ENCODE measurements at regions not wholly inside any gene's neighbourhood (a gene's known extent, or its start where the extent isn't known, plus 50 kb on each side); places are given as distances from the start of the nearest gene placed in this dataset.

DNA sequence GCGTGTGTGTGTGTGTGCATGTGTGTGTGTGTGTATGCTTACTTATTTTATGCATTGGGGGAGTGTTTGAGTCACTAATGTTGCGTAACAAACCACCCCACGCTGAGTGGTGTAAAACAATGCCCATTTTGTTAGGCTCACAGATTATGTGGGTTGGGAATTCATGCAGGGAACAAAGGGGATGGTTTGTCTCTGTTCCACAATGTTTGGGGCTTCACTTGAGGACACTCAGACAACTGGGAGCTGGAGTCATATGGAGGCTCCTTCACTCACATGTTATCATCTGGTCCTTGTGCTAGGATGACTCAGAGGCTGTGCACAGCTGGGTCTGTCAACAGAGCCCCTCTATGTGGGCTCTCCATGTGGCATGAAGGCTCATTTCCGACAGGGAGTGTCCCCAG is 51.3 kb upstream of the LARGE1 start:
- no peaks in the 10 kb centered on the region for H3K36me3 ChIP-seq
- TF ChIP-seq, protein P1, sequence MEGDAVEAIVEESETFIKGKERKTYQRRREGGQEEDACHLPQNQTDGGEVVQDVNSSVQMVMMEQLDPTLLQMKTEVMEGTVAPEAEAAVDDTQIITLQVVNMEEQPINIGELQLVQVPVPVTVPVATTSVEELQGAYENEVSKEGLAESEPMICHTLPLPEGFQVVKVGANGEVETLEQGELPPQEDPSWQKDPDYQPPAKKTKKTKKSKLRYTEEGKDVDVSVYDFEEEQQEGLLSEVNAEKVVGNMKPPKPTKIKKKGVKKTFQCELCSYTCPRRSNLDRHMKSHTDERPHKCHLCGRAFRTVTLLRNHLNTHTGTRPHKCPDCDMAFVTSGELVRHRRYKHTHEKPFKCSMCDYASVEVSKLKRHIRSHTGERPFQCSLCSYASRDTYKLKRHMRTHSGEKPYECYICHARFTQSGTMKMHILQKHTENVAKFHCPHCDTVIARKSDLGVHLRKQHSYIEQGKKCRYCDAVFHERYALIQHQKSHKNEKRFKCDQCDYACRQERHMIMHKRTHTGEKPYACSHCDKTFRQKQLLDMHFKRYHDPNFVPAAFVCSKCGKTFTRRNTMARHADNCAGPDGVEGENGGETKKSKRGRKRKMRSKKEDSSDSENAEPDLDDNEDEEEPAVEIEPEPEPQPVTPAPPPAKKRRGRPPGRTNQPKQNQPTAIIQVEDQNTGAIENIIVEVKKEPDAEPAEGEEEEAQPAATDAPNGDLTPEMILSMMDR (IDR thresholded peaks at IDR 0.05; ENCODE audit: low read depth, low read length), result no peak
- no peak overlapping the region for H3K27ac ChIP-seq
- DNase-seq (ENCODE audit: low read depth in 1 of 2, low spot score in 1 of 2), result peak in 1 of 2 donors; percentile 17
- H3K27me3 ChIP-seq, result no peaks in the 10 kb centered on the region
- no peaks in the 10 kb centered on the region for H3K9me3 ChIP-seq (ENCODE audit: low read depth)
- no peaks in the 10 kb centered on the region for H3K4me1 ChIP-seq (ENCODE audit: low read depth)
- H3K4me3 ChIP-seq, result no peak overlapping the region

DNA sequence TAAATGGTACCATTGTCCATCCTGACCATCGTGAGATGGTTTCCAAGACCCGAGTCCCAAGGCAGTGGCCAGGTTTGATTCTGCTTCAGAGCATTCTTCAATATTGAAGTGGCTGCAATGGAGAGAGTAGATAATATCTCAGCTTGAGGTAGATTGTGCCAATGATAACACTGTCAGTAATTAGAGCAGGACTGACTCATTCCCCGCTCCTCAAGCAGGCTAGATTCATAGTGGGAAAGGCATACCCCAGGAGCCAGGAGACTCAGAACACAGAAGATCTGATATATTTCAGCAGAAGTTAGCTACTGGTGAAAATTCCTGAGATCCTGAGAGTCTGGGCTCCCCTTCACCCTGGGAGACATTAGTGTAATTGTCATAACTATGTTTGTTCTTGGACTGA is 55.6 kb upstream of the LARGE1 start:
- TF ChIP-seq, protein P1 (IDR thresholded peaks at IDR 0.05; ENCODE audit: low read depth, low read length), result no peak
- DNase-seq (ENCODE audit: low read depth in 1 of 2, low spot score in 1 of 2), result no peak
- no peaks in the 10 kb centered on the region for H3K4me1 ChIP-seq (ENCODE audit: low read depth)
- no peaks in the 10 kb centered on the region for H3K9me3 ChIP-seq (ENCODE audit: low read depth)
- no peaks in the 10 kb centered on the region for H3K36me3 ChIP-seq
- H3K27me3 ChIP-seq, result no peaks in the 10 kb centered on the region
- no peak overlapping the region for H3K4me3 ChIP-seq
- H3K27ac ChIP-seq, result no peak overlapping the region

DNA sequence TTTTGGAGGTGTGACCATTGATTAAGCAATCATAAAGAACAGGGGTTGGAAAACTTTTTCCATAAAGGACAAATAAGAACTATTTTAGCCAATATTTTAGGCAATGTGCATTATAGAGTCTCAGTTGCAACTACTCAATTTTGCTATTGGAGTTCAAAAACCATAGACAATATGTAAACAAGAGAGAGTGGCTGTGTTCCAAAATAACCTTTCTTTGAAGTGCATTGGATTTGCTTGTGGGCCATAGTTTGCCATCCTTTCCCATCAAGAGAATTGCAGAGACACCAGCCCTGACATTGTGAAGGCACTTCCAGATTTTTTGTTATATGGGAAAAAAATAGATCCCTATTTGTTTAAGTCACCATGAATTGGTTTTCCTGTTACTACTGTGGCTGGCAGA is 63.3 kb upstream of the LARGE1 start:
- H3K36me3 ChIP-seq, result no peaks in the 10 kb centered on the region
- TF ChIP-seq, protein P1 (IDR thresholded peaks at IDR 0.05; ENCODE audit: low read depth, low read length), result no peak
- no peak for DNase-seq (ENCODE audit: low read depth in 1 of 2, low spot score in 1 of 2)
- H3K4me3 ChIP-seq, result no peak overlapping the region
- no peaks in the 10 kb centered on the region for H3K27me3 ChIP-seq
- H3K9me3 ChIP-seq (ENCODE audit: low read depth), result no peaks in the 10 kb centered on the region
- peaks cover 3% of the 10 kb centered on the region for H3K4me1 ChIP-seq (ENCODE audit: low read depth)
- no peak overlapping the region for H3K27ac ChIP-seq

DNA sequence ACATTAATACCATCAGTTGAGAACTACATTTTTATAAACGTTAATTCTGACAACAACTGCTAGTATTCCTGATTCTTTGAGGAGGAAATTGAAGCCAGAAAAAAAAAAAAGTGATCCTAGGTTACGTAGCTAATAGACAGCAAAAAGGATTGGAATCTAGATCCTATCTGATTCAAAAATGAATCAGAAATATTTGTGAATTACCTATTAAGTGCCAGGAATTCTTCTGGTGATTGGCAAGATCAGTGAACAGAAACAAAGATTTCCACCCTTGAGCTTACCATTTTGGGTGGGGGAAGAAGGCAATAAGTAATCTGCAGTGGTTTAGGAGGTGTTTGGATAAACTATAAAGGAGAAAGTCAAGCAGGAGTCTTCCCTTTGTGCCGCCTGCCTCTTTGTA is 63.9 kb upstream of the LARGE1 start:
- TF ChIP-seq, protein P1 (IDR thresholded peaks at IDR 0.05; ENCODE audit: low read depth, low read length), result no peak
- Histone ChIP-seq H3K36me3 (no peaks in the 10 kb centered on the region), H3K27ac (no peak overlapping the region), H3K4me3 (no peak overlapping the region), H3K27me3 (no peaks in the 10 kb centered on the region), H3K4me1 (ENCODE audit: low read depth) (peaks cover 3% of the 10 kb centered on the region), H3K9me3 (ENCODE audit: low read depth) (no peaks in the 10 kb centered on the region)
- DNase-seq (ENCODE audit: low read depth in 1 of 2, low spot score in 1 of 2), result no peak

DNA sequence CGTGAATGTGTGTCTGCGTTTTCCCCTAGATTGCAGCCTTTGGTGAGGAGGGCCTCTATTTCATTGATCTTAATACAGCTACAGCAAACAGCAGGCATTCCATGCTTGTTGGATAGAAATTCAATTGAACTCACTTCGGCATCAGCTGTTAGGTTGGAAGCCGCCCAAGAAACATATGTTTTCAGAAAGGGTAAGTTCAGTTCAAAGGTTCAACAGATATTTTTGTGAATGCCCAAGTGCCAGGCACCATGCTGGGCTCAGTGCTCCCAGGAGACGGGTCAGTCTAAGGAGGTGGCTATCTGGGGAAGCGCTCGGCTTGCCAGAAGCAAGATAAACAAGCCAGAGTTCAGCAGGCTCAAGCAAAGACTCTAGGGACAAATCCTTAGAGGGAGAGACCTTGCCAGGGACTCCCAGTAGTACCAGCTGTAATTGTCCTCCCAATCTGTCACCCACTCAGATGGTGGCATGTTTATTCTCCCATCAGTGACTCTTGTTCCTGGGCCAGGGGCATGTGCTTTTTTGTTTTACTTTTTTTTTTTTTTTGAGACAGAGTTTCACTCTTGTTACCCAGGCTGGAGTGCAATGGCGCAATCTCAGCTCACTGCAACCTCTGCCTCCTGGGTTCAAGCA is 64.5 kb upstream of the LARGE1 start:
- no peaks in the 10 kb centered on the region for H3K9me3 ChIP-seq (ENCODE audit: low read depth)
- no peak overlapping the region for H3K27ac ChIP-seq
- no peak overlapping the region for H3K4me3 ChIP-seq
- H3K4me1 ChIP-seq (ENCODE audit: low read depth), result peaks cover 3% of the 10 kb centered on the region
- TF ChIP-seq, protein P1 (IDR thresholded peaks at IDR 0.05; ENCODE audit: low read depth, low read length), result no peak
- no peaks in the 10 kb centered on the region for H3K36me3 ChIP-seq
- H3K27me3 ChIP-seq, result no peaks in the 10 kb centered on the region
- DNase-seq (ENCODE audit: low read depth in 1 of 2, low spot score in 1 of 2), result no peak
